Left lung (tissue), 4 donors: ENCODE measurements at regions not wholly inside any gene's neighbourhood (a gene's known extent, or its start where the extent isn't known, plus 50 kb on each side); places are given as distances from the start of the nearest gene placed in this dataset.
"Not testable (repeated sequence)": the region's sequence is repeated elsewhere in the genome, so short reads cannot be mapped to it uniquely, and the experiment has no call there.

Experiments used
- ATAC-seq: fragments of 200-7000 bp; cut with Tn5 transposase; one replicate; pipeline ENCODE4 v1.9.1; 2020; ENCODE audit warnings: moderate library complexity
- DNase-seq, 4 donors: peaks; one replicate each; pipeline ENCODE4 v3.0.0-alpha.2; 2013 to 2020
- H3K27ac ChIP-seq, 2 donors: fragments of 200-600 bp; sonication (generic) in 1 of 2; one replicate each; pipeline versions ENCODE4 v1.5.0 to v1.8.0; 2020 to 2021
- H3K27me3 ChIP-seq, 2 donors: fragments of 200-600 bp; sonication (generic) in 1 of 2; one replicate each; pipeline versions ENCODE4 v1.5.0 to v1.8.0; 2020 to 2021
- H3K36me3 ChIP-seq, 2 donors: fragments of 200-600 bp; sonication (generic) in 1 of 2; one replicate each; pipeline versions ENCODE4 v1.5.0 to v1.8.0; 2020 to 2021
- H3K4me1 ChIP-seq, 2 donors: fragments of 200-600 bp; one replicate each; pipeline ENCODE4 v1.8.0; 2021
- H3K4me3 ChIP-seq, 2 donors: fragments of 200-600 bp; sonication (generic) in 1 of 2; one replicate each; pipeline versions ENCODE4 v1.5.0 to v1.8.0; 2020 to 2021; ENCODE audit warnings: mild to moderate bottlenecking in 1 of 2
- H3K9me3 ChIP-seq, 2 donors: fragments of 200-600 bp; sonication (generic) in 1 of 2; one replicate each; pipeline versions ENCODE4 v1.5.0 to v1.8.0; 2020 to 2021
- intact Hi-C, 2 donors: fragments of 100-400 bp; cut with DNase I; formaldehyde crosslinking; loops; one replicate each; pipeline versions ENCODE4 v1.11.2 to v1.14.2; 2022
- TF ChIP-seq, protein P1 (sequence below), 2 donors: fragments of 200-600 bp; sonication (generic) in 1 of 2; IDR thresholded peaks; one replicate each; pipeline versions ENCODE4 v1.5.0 to v1.8.0; 2021; ENCODE audit warnings: antibody characterized with exemption in 2 of 2
- donor health status: DM: no; HTN: yes; CAD: no.
- donor health status: DM: no; HTN: no; CAD: no.

DNA sequence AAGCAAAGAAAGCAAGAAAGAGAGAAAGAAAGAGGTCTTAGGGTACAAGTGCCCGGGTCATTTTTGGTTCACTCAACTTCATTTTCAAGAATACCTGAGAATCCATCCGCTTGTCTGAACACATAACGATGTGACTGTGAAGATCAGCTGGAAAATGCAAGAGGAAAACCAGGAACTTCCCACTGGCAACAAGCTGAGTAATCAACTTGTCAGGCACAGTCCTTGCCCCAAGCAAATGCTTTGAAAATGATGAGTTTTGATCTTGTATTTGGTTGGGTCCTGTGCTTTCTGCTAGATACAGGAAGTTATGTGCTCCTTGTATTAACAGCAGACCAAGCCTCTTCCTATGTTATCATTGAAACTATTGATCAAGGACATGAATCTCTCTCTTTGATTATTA, 239.1 kb downstream of the ASMT start:
- Histone ChIP-seq H3K36me3 (no peaks in the 10 kb centered on the region), H3K9me3 (no peaks in the 10 kb centered on the region), H3K27ac (no peak overlapping the region), H3K4me1 (no peaks in the 10 kb centered on the region), H3K27me3 (no peaks in the 10 kb centered on the region), H3K4me3 (no peak overlapping the region)
- TF ChIP-seq, protein P1, sequence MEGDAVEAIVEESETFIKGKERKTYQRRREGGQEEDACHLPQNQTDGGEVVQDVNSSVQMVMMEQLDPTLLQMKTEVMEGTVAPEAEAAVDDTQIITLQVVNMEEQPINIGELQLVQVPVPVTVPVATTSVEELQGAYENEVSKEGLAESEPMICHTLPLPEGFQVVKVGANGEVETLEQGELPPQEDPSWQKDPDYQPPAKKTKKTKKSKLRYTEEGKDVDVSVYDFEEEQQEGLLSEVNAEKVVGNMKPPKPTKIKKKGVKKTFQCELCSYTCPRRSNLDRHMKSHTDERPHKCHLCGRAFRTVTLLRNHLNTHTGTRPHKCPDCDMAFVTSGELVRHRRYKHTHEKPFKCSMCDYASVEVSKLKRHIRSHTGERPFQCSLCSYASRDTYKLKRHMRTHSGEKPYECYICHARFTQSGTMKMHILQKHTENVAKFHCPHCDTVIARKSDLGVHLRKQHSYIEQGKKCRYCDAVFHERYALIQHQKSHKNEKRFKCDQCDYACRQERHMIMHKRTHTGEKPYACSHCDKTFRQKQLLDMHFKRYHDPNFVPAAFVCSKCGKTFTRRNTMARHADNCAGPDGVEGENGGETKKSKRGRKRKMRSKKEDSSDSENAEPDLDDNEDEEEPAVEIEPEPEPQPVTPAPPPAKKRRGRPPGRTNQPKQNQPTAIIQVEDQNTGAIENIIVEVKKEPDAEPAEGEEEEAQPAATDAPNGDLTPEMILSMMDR (IDR thresholded peaks at IDR 0.05), result no peak
- DNase-seq (no peak), ATAC-seq (no peak)
- intact Hi-C loops, result no loop called here

DNA sequence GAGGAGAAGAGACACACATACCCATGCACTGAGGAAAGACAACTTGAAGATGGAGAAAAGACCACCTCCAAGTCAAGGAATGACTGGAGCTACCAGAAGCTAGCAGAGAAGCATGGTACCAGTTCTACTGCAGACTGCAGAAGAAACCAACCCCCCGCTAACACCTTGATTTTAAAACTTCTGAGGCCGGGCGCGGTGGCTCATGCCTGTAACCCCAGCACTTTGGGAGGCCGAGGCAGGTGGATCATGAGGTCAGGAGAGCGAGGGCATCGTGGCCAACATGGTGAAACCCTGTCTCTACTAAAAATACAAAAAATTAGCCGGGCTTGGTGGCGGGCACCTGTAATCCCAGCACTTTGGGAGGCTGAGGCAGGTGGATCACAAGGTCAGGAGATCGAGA, 240.0 kb downstream of the ASMT start:
- H3K27me3 ChIP-seq, H3K27ac ChIP-seq, ATAC-seq, intact Hi-C loops, H3K9me3 ChIP-seq, H3K36me3 ChIP-seq, DNase-seq, H3K4me3 ChIP-seq, H3K4me1 ChIP-seq: not testable (repeated sequence)

DNA sequence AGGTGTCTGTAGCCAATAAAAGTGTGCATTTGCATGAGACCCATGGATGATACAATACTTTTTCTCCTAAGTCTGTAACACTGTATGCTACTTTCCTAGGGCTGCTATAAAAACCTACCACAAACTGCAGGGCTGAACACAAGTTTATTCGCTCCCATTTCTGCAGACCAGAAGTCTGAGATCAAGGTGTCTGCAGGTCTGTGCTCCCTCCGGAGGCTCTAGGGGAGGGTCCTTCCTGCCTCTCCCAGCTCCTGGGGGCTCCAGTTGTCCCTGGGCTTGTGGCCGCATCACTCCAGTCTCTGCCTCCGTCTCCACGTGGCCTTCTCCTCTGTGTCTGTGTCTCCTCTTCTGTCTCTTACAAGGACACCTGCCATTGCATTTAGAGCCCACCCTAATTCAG, 244.4 kb downstream of the ASMT start:
- H3K27ac ChIP-seq, H3K9me3 ChIP-seq, H3K36me3 ChIP-seq, ATAC-seq, H3K4me3 ChIP-seq, DNase-seq, H3K4me1 ChIP-seq, intact Hi-C loops: not testable (repeated sequence)
- H3K27me3 ChIP-seq, result peaks cover 0 to 13% of the 10 kb centered on the region in 2 donors

DNA sequence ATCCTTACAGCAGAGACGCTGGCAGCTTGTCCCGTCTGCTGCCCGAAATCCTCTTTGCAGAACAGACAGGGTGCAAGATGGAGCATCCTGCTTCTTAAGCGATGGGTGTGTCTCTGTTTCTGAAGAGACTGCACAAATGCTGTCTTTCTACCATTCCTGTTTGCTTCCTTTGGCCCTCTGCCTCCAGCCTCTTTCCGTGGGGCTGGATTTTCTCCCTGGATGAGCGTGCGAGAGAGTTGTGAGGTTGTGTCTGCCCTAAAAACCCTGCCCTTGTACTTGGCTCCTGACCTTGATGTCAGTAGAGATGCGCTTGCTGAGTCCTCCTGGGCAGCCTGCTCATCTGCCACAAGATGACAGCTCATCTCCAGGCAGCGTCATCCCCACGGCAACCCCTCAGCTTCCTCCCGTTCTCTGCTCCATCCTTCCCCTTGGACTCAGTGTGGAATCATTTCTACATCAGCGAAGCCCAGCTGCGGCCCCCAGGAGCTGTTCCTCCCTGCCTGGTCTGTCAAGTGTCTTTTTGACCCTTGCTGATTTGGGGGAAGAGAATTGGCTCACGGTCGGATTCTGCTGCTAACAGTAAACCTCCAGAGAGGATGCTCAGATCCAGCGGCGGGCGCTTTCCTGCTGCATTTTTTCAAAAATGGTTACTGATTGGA, 246.2 kb downstream of the ASMT start:
- Histone ChIP-seq H3K4me3 (no peak overlapping the region), H3K9me3 (no peaks in the 10 kb centered on the region), H3K36me3 (no peaks in the 10 kb centered on the region), H3K27ac (no peak overlapping the region), H3K27me3 (peaks cover 0 to 13% of the 10 kb centered on the region in 2 donors), H3K4me1 (no peaks in the 10 kb centered on the region)
- DNase-seq (no peak), ATAC-seq (no peak)
- TF ChIP-seq, protein P1 (IDR thresholded peaks at IDR 0.05), result no peak
- intact Hi-C loops, result no loop called here

DNA sequence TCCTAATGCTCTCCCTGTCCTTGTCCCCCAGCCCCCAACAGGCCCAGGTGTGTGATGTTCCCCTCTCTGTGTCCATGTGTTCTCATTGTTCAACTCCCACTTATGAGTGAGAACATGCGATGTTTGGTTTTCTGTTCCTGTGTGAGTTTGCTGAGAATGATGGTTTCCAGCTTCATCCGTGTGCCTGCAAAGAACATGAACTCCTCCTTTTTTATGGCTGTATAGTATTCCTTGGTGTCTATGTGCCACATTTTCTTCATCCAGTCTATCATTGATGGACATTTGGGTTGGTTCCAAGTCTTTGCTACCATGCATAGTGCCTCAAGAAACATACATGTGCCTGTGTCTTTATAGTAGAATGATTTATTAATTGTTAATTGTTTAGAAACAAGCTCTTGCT, 249.1 kb downstream of the ASMT start:
- H3K27ac ChIP-seq, ATAC-seq, DNase-seq, intact Hi-C loops, H3K36me3 ChIP-seq, H3K9me3 ChIP-seq, H3K4me1 ChIP-seq, H3K4me3 ChIP-seq: not testable (repeated sequence)
- peaks cover 0 to 13% of the 10 kb centered on the region in 2 donors for H3K27me3 ChIP-seq

DNA sequence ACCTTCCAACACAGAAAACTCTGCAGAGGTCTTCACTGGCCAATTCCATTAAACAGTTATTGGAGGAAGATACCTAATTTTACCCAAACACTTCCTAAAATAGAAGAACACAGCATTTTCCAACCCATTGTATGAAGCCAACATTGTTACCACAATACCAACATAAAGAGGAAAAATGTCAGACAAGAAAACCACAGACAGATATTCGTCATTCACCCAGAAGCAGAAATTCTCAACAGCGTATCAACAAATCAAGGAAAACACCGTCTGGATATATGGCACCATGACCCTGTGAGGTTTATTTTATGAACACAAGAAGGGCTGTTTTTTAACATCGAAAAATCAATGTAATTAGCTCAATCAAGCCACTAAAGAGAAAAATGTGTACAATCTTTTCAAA, 255.6 kb downstream of the ASMT start:
- Histone ChIP-seq H3K9me3 (peaks cover 0 to 3% of the 10 kb centered on the region in 2 donors), H3K36me3 (no peaks in the 10 kb centered on the region), H3K27ac (no peak overlapping the region), H3K4me3 (no peak overlapping the region), H3K27me3 (no peaks in the 10 kb centered on the region), H3K4me1 (no peaks in the 10 kb centered on the region)
- TF ChIP-seq, protein P1 (IDR thresholded peaks at IDR 0.05), result no peak
- intact Hi-C loops, result no loop called here
- DNase-seq (no peak), ATAC-seq (no peak)

DNA sequence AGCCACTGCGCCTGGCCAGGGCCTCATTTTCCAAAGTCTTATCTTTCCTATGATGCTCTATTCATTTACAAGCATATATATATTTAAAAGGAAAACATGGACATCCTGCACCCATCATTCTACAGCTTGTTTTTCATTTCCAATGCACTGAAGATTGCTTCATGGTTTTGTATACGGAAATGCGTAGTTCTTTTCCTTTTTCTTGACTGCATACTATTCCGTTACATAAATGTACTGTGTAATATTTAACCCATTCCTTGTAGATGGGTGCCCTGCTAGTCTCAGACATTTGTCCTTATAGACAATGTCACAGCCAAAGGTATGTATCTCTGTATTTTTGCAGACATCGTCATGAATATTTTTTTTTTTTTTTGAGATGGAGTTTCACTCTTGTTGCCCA, 257.0 kb downstream of the ASMT start:
- no peak for DNase-seq
- ATAC-seq, result no peak
- H3K27ac ChIP-seq, result no peak overlapping the region
- no peaks in the 10 kb centered on the region for H3K4me1 ChIP-seq
- H3K27me3 ChIP-seq, result no peaks in the 10 kb centered on the region
- H3K4me3 ChIP-seq, result no peak overlapping the region
- TF ChIP-seq, protein P1 (IDR thresholded peaks at IDR 0.05), result no peak
- intact Hi-C loops, result no loop called here
- peaks cover 0 to 3% of the 10 kb centered on the region in 2 donors for H3K9me3 ChIP-seq
- no peaks in the 10 kb centered on the region for H3K36me3 ChIP-seq
